Calu3 (cell line): ENCODE measurements at regions not wholly inside any gene's neighbourhood (a gene's known extent, or its start where the extent isn't known, plus 50 kb on each side); places are given as distances from the start of the nearest gene placed in this dataset.

Experiments
- BruUV-seq: library from RNA; stranded (reverse); fragments of 400-500 nt; replicated peaks from 2 replicates; lab custom pipeline; 2021; lab: Mats Ljungman, UMichigan
- CTCF ChIA-PET: fragments of 300-600 bp; sonication (Branson Sonifier 250); formaldehyde crosslinking; loops from one replicate; lab custom pipeline; 2022; ENCODE audit warnings: antibody characterized with exemption; lab: Charles Lee
- DNase-seq: peaks from one replicate; pipeline ENCODE4 v3.0.0; 2022
- H3K27ac Mint-ChIP-seq: one replicate; pipeline ENCODE4 v1.8.0; 2022; ENCODE audit warnings: mixed read lengths; ENCODE audit not compliant: unreplicated experiment
- H3K27me3 Mint-ChIP-seq: one replicate; pipeline ENCODE4 v1.8.0; 2022; ENCODE audit warnings: mixed read lengths; ENCODE audit not compliant: unreplicated experiment
- H3K36me3 Mint-ChIP-seq: one replicate; pipeline ENCODE4 v1.8.0; 2022; ENCODE audit warnings: mild to moderate bottlenecking, moderate library complexity, mixed read lengths; ENCODE audit not compliant: insufficient read depth, unreplicated experiment
- H3K4me1 Mint-ChIP-seq: one replicate; pipeline ENCODE4 v1.8.0; 2022; ENCODE audit warnings: mild to moderate bottlenecking, low read depth, mixed read lengths; ENCODE audit not compliant: unreplicated experiment
- H3K4me3 Mint-ChIP-seq: one replicate; pipeline ENCODE4 v1.8.0; 2022; ENCODE audit warnings: mild to moderate bottlenecking, low read depth, moderate library complexity, mixed read lengths; ENCODE audit not compliant: unreplicated experiment
- H3K9me3 Mint-ChIP-seq: one replicate; pipeline ENCODE4 v1.8.0; 2022; ENCODE audit warnings: low read depth, mixed read lengths; ENCODE audit not compliant: unreplicated experiment
- CTCF ChIP-seq: fragments of 200-600 bp; IDR thresholded peaks from one replicate; pipeline ENCODE4 v1.8.0; 2022; ENCODE audit warnings: antibody characterized with exemption; ENCODE audit not compliant: unreplicated experiment
- intact Hi-C: fragments of 100-400 bp; cut with micrococcal nuclease; formaldehyde crosslinking; loops from one replicate; pipeline ENCODE4 v1.10.0; 2022; ENCODE audit not compliant: unreplicated experiment

DNA sequence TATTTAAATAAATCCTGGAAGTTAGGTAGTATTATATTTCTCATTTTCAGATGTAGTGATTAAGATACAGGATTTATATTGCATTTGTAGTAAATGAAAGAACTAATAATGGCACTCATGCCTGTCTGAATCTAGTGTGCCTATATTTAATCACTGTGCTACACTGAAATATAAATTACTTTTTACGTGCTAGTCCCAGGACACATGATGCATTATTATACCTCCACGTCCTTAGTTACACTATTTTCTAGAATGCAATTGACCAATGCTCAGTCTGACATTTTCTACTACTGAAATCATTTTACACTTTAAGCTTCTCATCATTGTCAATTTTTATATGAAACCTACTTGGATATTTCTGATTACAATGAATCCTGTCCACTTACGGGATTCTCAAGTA, 80.9 kb upstream of the TMEFF2 start:
- CTCF ChIA-PET, result no interaction called here
- no peak for TF ChIP-seq CTCF
- H3K36me3 Mint-ChIP-seq, result no peaks in the 10 kb centered on the region
- no peak overlapping the region for H3K4me3 Mint-ChIP-seq
- DNase-seq, result no peak
- intact Hi-C loops, result no loop called here
- no TSS peak for BruUV-seq
- peaks cover 10% of the 10 kb centered on the region for H3K9me3 Mint-ChIP-seq
- no peaks in the 10 kb centered on the region for H3K4me1 Mint-ChIP-seq
- H3K27me3 Mint-ChIP-seq, result no peaks in the 10 kb centered on the region
- no peak overlapping the region for H3K27ac Mint-ChIP-seq

- CTCF ChIA-PET, result no interaction called here
- peak overlapping the region; percentile 67 for H3K27ac Mint-ChIP-seq
- intact Hi-C loops, result no loop called here
- TF ChIP-seq CTCF, result no peak
- H3K4me1 Mint-ChIP-seq, result no peaks in the 10 kb centered on the region
- no TSS peak for BruUV-seq
- H3K36me3 Mint-ChIP-seq, result no peaks in the 10 kb centered on the region
- no peaks in the 10 kb centered on the region for H3K9me3 Mint-ChIP-seq
- no peak overlapping the region for H3K4me3 Mint-ChIP-seq
- no peaks in the 10 kb centered on the region for H3K27me3 Mint-ChIP-seq
- DNase-seq, result no peak
These were observed 72.8 kb upstream of the TMEFF2 start for GRCh38 chr2:192267484-192267883.

GRCh38 chr2:192265751-192266150, 71.0 kb upstream of the TMEFF2 start:
- Mint-ChIP-seq H3K27me3 (no peaks in the 10 kb centered on the region), H3K4me3 (no peak overlapping the region), H3K27ac (no peak overlapping the region), H3K36me3 (no peaks in the 10 kb centered on the region), H3K9me3 (no peaks in the 10 kb centered on the region), H3K4me1 (no peaks in the 10 kb centered on the region)
- CTCF ChIA-PET, result no interaction called here
- DNase-seq, result no peak
- no peak for TF ChIP-seq CTCF
- intact Hi-C loops, result no loop called here
- BruUV-seq, result no TSS peak

- TF ChIP-seq CTCF, result no peak
- Mint-ChIP-seq H3K9me3 (no peaks in the 10 kb centered on the region), H3K27me3 (no peaks in the 10 kb centered on the region), H3K36me3 (no peaks in the 10 kb centered on the region), H3K27ac (no peak overlapping the region), H3K4me3 (no peak overlapping the region), H3K4me1 (no peaks in the 10 kb centered on the region)
- CTCF ChIA-PET, result no interaction called here
- DNase-seq, result no peak
- no TSS peak for BruUV-seq
- intact Hi-C loops, result no loop called here
These were observed 59.7 kb upstream of the TMEFF2 start for GRCh38 chr2:192254444-192254843.

DNA sequence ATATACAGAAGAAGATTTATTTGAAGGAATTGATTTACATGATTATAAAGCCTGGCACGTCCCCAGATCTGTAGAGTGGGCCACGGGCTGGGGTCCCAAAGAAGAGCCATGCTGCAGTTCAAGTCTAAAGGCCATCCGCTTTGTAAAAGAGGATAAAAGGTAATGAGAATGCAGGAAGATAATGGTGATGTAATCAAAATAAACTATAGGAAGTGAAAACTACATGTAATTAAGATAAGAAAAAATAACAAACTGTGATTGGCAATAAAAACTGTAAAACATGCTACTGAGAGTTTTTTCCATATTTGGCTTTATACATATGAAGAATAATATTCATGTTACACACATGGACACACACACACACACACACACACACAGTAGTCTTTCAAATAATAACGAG, 59.0 kb upstream of the TMEFF2 start:
- no peak overlapping the region for H3K4me3 Mint-ChIP-seq
- H3K9me3 Mint-ChIP-seq, result no peaks in the 10 kb centered on the region
- H3K27me3 Mint-ChIP-seq, result no peaks in the 10 kb centered on the region
- TF ChIP-seq CTCF, result no peak
- CTCF ChIA-PET, result no interaction called here
- no peaks in the 10 kb centered on the region for H3K36me3 Mint-ChIP-seq
- BruUV-seq, result no TSS peak
- H3K4me1 Mint-ChIP-seq, result no peaks in the 10 kb centered on the region
- H3K27ac Mint-ChIP-seq, result no peak overlapping the region
- no peak for DNase-seq
- intact Hi-C loops, result no loop called here
